ENCODE measurements at regions not wholly inside any gene's neighbourhood (a gene's known extent, or its start where the extent isn't known, plus 50 kb on each side); places are given as distances from the start of the nearest gene placed in this dataset.

DNA sequence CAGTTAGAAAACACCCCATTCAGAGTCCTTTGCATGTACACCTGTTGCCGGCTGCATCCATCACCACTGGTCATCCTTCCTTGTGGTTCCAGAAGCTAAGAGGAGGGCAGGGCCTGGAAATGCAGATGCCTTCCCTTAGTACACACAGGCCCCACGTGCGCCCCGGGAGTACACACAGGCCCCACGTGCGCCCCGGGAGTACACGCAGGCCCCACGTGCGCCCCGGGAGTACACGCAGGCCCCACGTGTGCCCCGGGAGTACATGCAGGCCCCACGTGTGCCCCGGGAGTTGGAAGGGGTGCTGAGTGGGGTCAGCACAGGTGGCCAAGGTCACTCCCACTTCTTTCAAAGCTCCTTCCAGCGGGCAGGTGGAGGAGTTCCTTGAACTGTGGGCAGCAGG lies 1141.9 kb downstream of the BRD1 start:
- TF ChIP-seq, protein P1, sequence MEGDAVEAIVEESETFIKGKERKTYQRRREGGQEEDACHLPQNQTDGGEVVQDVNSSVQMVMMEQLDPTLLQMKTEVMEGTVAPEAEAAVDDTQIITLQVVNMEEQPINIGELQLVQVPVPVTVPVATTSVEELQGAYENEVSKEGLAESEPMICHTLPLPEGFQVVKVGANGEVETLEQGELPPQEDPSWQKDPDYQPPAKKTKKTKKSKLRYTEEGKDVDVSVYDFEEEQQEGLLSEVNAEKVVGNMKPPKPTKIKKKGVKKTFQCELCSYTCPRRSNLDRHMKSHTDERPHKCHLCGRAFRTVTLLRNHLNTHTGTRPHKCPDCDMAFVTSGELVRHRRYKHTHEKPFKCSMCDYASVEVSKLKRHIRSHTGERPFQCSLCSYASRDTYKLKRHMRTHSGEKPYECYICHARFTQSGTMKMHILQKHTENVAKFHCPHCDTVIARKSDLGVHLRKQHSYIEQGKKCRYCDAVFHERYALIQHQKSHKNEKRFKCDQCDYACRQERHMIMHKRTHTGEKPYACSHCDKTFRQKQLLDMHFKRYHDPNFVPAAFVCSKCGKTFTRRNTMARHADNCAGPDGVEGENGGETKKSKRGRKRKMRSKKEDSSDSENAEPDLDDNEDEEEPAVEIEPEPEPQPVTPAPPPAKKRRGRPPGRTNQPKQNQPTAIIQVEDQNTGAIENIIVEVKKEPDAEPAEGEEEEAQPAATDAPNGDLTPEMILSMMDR (conservative IDR thresholded peaks at IDR 0.05), result no peak
- no peak overlapping the region for H3K27ac Mint-ChIP-seq (ENCODE audit: unreplicated experiment)
- peaks cover 30% of the 10 kb centered on the region for H3K4me1 Mint-ChIP-seq
- H3K9me3 Mint-ChIP-seq, result peaks cover 10% of the 10 kb centered on the region
- no peaks in the 10 kb centered on the region for H3K27me3 Mint-ChIP-seq (ENCODE audit: low read depth)
- no peak overlapping the region for H3K4me3 Mint-ChIP-seq
- no peaks in the 10 kb centered on the region for H3K36me3 Mint-ChIP-seq (ENCODE audit: low read depth)
- DNase-seq (ENCODE audit: low read depth, low spot score), result no peak

- H3K27me3 Mint-ChIP-seq (ENCODE audit: low read depth), result no peaks in the 10 kb centered on the region
- no peaks in the 10 kb centered on the region for H3K36me3 Mint-ChIP-seq (ENCODE audit: low read depth)
- H3K4me1 Mint-ChIP-seq, result peaks cover 30% of the 10 kb centered on the region
- H3K9me3 Mint-ChIP-seq, result peaks cover 10% of the 10 kb centered on the region
- H3K4me3 Mint-ChIP-seq, result no peak overlapping the region
- no peak overlapping the region for H3K27ac Mint-ChIP-seq (ENCODE audit: unreplicated experiment)
- DNase-seq (ENCODE audit: low read depth, low spot score), result no peak
- TF ChIP-seq, protein P1 (conservative IDR thresholded peaks at IDR 0.05), result no peak
Measured at GRCh38 chr22:48683640-48684039, 1144.0 kb downstream of the BRD1 start.

GRCh38 chr22:48682504-48682903 lies 1145.2 kb downstream of the BRD1 start:
- no peak for DNase-seq (ENCODE audit: low read depth, low spot score)
- H3K27me3 Mint-ChIP-seq (ENCODE audit: low read depth), result no peaks in the 10 kb centered on the region
- H3K4me1 Mint-ChIP-seq, result peaks cover 30% of the 10 kb centered on the region
- no peak overlapping the region for H3K4me3 Mint-ChIP-seq
- peak overlapping the region; percentile 85 for H3K27ac Mint-ChIP-seq (ENCODE audit: unreplicated experiment)
- peaks cover 8% of the 10 kb centered on the region for H3K9me3 Mint-ChIP-seq
- no peaks in the 10 kb centered on the region for H3K36me3 Mint-ChIP-seq (ENCODE audit: low read depth)
- TF ChIP-seq, protein P1 (conservative IDR thresholded peaks at IDR 0.05), result no peak

- DNase-seq (ENCODE audit: low read depth, low spot score), result no peak
- H3K9me3 Mint-ChIP-seq, result no peaks in the 10 kb centered on the region
- TF ChIP-seq, protein P1 (conservative IDR thresholded peaks at IDR 0.05), result no peak
- H3K36me3 Mint-ChIP-seq (ENCODE audit: low read depth), result no peaks in the 10 kb centered on the region
- H3K4me3 Mint-ChIP-seq, result no peak overlapping the region
- H3K4me1 Mint-ChIP-seq, result peaks cover 23% of the 10 kb centered on the region
- H3K27ac Mint-ChIP-seq (ENCODE audit: unreplicated experiment), result no peak overlapping the region
- H3K27me3 Mint-ChIP-seq (ENCODE audit: low read depth), result no peaks in the 10 kb centered on the region
Measured at GRCh38 chr22:48680601-48681000, 1147.1 kb downstream of the BRD1 start.

DNA sequence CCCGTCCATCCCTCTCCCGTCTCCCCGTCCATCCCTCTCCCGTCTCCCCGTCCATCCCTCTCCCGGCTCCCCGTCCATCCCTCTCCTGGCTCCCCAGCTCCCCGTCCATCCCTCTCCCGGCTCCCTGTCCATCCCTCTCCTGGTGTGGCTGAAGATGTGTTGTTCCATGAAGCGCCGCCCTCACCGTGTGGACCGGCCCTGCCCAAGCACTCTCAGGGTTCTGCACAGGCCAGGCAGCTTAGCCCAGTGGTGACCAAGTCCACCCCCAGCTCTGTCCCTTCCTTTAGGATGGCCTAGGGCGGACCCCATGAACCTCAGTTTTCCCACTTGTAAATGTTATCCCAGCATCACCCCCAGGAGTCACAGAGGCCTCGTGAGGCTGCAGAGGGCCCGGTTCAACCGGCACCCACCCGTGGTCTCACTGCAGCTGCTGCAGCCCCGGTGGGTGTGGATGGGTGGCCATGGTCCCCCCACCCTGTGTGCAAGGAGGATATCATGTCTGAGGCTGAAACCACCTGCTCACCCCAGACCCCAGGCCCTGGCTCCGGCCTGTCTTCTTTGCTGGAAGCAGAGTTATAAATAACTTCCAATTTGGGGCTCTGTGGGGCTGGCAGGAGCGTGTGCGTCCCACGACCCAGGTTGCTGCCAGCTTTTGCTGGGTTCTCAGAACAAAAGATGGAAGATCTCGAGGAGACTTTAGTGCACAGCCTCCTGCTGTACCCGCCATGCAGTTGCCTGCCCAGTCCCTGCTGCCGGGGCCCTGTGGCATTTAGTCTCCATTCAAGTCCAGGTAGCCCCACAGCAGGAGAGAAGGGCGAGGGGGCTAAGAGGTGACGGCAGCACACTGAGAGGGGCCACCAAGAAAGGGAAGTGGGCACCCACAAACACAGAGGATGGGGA lies 1147.8 kb downstream of the BRD1 start:
- DNase-seq (ENCODE audit: low read depth, low spot score), result no peak
- Mint-ChIP-seq H3K4me3 (no peak overlapping the region), H3K4me1 (peaks cover 16% of the 10 kb centered on the region), H3K27me3 (ENCODE audit: low read depth) (no peaks in the 10 kb centered on the region), H3K27ac (ENCODE audit: unreplicated experiment) (no peak overlapping the region), H3K36me3 (ENCODE audit: low read depth) (no peaks in the 10 kb centered on the region), H3K9me3 (no peaks in the 10 kb centered on the region)
- TF ChIP-seq, protein P1 (conservative IDR thresholded peaks at IDR 0.05), result no peak

Measured in neural crest cell (in vitro differentiated cells).